GM23338 (cell line): ENCODE measurements at regions not wholly inside any gene's neighbourhood (a gene's known extent, or its start where the extent isn't known, plus 50 kb on each side); places are given as distances from the start of the nearest gene placed in this dataset.

Experiments used
- ATAC-seq: fragments of 200-7000 bp; cut with Tn5 transposase; 3 replicates; pipeline ENCODE4 v1.9.1; 2020
- DNase-seq: peaks from one replicate; pipeline ENCODE4 v3.0.0-alpha.2; 2015; ENCODE audit warnings: low spot score
- H2AFZ ChIP-seq: fragments of 200-600 bp; sonication (generic); 2 replicates; pipeline ENCODE4 v1.8.0; 2016; ENCODE audit warnings: antibody characterized with exemption, mild to moderate bottlenecking, moderate library complexity
- H3F3A ChIP-seq: fragments of 200-600 bp; sonication (generic); replicated peaks from 2 replicates; pipeline ENCODE4 v1.8.0; 2017; ENCODE audit warnings: antibody characterized with exemption, mixed run types, low read depth
- H3K27ac ChIP-seq: fragments of 200-600 bp; sonication (generic); 2 replicates; pipeline ENCODE4 v1.6.1; 2016; ENCODE audit warnings: low read depth
- H3K27me3 ChIP-seq: fragments of 200-600 bp; sonication (generic); 2 replicates; pipeline ENCODE4 v1.8.0; 2016; ENCODE audit warnings: mild to moderate bottlenecking, mixed run types, moderate library complexity; ENCODE audit not compliant: insufficient read depth
- H3K36me3 ChIP-seq: fragments of 200-600 bp; sonication (generic); 2 replicates; pipeline ENCODE4 v1.8.0; 2016; ENCODE audit warnings: mild to moderate bottlenecking; ENCODE audit not compliant: insufficient read depth
- H3K4me1 ChIP-seq: fragments of 200-600 bp; sonication (generic); 2 replicates; pipeline ENCODE4 v1.8.0; 2016; ENCODE audit warnings: mild to moderate bottlenecking, moderate library complexity; ENCODE audit not compliant: insufficient read depth
- H3K4me2 ChIP-seq: fragments of 200-600 bp; sonication (generic); 2 replicates; pipeline ENCODE4 v1.7.1; 2017; ENCODE audit warnings: mixed run types
- H3K4me3 ChIP-seq: fragments of 200-600 bp; sonication (generic); 2 replicates; pipeline ENCODE4 v1.6.1; 2016; ENCODE audit warnings: mixed run types
- H3K79me2 ChIP-seq: fragments of 200-600 bp; sonication (generic); replicated peaks from 2 replicates; pipeline ENCODE4 v1.8.0; 2017; ENCODE audit warnings: mild to moderate bottlenecking; ENCODE audit not compliant: insufficient read depth
- H3K9me2 ChIP-seq: fragments of 200-600 bp; sonication (generic); 2 replicates; pipeline ENCODE4 v1.8.0; 2017; ENCODE audit not compliant: insufficient read depth
- H4K20me1 ChIP-seq: fragments of 200-600 bp; sonication (generic); replicated peaks from 2 replicates; pipeline ENCODE4 v1.8.0; 2017; ENCODE audit warnings: mild to moderate bottlenecking; ENCODE audit not compliant: insufficient read depth
- H3K27ac Mint-ChIP-seq: 2 replicates; pipeline ENCODE4 v1.8.0; 2020; ENCODE audit warnings: inconsistent platforms, mild to moderate bottlenecking, moderate library complexity, mixed read lengths
- H3K27me3 Mint-ChIP-seq: 3 replicates; pipeline ENCODE4 v1.8.0; 2022; ENCODE audit warnings: low read depth, mild to moderate bottlenecking, moderate library complexity, mixed read lengths, inconsistent platforms; ENCODE audit not compliant: insufficient read depth, poor library complexity
- H3K36me3 Mint-ChIP-seq: 3 replicates; pipeline ENCODE4 v1.8.0; 2021; ENCODE audit warnings: low read depth, mild to moderate bottlenecking, inconsistent platforms, moderate library complexity, mixed read lengths
- H3K4me1 Mint-ChIP-seq: 3 replicates; pipeline ENCODE4 v1.8.0; 2020; ENCODE audit warnings: mild to moderate bottlenecking, inconsistent platforms, mixed read lengths
- H3K4me3 Mint-ChIP-seq: 3 replicates; pipeline ENCODE4 v1.8.0; 2021; ENCODE audit warnings: moderate library complexity, mild to moderate bottlenecking, inconsistent platforms, mixed read lengths
- H3K9me3 Mint-ChIP-seq: 3 replicates; pipeline ENCODE4 v1.8.0; 2020; ENCODE audit warnings: moderate library complexity, mild to moderate bottlenecking, inconsistent platforms, mixed read lengths
- NANOG ChIP-seq: IDR thresholded peaks from 2 replicates; pipeline ENCODE4 v1.6.1; 2016; ENCODE audit warnings: antibody characterized with exemption, borderline replicate concordance
- POLR2AphosphoS5 ChIP-seq: IDR thresholded peaks from 2 replicates; pipeline ENCODE4 v1.6.1; 2016; ENCODE audit warnings: antibody characterized with exemption, low read depth
- STAT1 ChIP-seq: IDR thresholded peaks from one replicate; pipeline ENCODE4 v1.6.1; 2016; ENCODE audit warnings: antibody characterized with exemption; ENCODE audit not compliant: unreplicated experiment
- ZNF331 ChIP-seq: fragments of 250-450 bp; sonication (Bioruptor Pico); IDR thresholded peaks from 2 replicates; pipeline ENCODE4 v1.5.0; 2020; ENCODE audit warnings: low read depth, mild to moderate bottlenecking, moderate library complexity
- TF ChIP-seq, protein P1 (sequence below): fragments of 250-450 bp; sonication (Bioruptor Pico); IDR thresholded peaks from 2 replicates; pipeline ENCODE4 v1.5.0; 2020; ENCODE audit warnings: mild to moderate bottlenecking, moderate library complexity
- TF ChIP-seq, protein P2 (sequence below): IDR thresholded peaks from one replicate; pipeline ENCODE4 v1.6.1; 2018; ENCODE audit warnings: antibody characterized with exemption; ENCODE audit not compliant: unreplicated experiment
- TF ChIP-seq, protein P3 (sequence below): IDR thresholded peaks from 2 replicates; pipeline ENCODE4 v1.6.1; 2016; ENCODE audit warnings: antibody characterized with exemption

DNA sequence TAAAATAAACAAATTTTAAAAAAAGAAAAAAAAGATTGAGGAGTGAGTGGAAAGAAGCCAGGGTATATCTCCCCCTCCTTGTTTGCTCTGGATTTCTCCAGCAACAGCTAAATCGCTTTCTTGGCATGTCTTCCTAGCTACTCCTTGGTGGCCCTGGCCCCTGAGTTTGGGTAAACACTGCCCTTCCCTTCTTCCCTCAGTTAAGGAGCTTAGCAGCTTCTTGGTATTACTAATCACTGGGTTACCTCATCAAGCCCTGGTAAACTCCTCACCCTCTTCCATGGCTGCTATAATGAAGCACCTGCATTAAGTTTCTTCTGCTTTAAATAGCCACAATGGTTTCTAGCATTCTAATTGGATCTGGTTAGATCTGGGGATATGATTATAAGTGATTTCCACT is 269.8 kb downstream of the FZD1 start:
- H3K27me3 Mint-ChIP-seq, result peaks cover 2% of the 10 kb centered on the region
- DNase-seq, result no peak

DNA sequence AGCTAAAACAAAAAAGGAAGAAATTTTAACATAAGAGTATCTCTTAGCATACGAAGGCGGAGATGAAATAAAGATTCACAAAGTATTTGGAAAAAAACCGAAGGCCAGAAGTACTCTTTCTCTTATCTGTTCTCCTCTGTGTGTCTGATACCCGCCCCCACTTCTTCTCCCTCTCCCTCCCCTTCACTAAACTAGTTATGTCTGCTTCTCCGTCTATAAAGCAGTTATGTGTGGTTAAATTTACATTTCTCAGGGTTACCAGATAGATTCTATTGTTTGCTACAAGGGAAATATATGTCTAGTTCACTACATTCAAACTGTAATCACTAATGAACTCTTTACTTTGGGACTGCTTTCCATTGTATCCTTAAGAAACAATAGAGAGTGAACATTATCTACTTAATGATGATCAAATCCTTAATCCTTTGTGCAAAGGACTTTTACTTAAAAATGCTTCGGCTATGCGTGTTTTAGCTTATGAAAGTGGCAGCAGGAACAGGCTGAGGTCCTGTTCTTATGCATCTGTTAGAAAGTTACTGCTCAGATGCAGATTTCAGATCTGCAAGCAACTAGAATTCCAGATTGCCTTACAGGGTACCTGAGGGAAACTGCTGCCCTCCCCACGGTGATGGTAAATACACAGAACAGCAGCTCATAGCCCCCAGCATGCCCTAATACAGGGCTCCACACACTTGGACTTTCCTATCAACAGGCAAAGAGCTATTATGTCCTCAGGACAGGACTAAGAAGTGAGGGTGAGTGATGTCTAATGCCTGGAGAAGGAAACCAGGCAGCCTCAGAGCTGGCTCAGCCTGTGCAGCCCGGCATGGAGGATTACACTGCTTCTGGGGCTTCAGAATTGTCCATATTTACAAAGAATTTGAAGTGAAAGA is 273.3 kb downstream of the FZD1 start:
- Histone ChIP-seq H3K36me3 (no peaks in the 10 kb centered on the region), H3K4me3 (no peak overlapping the region), H4K20me1 (no peaks in the 10 kb centered on the region), H3K9me2 (no peaks in the 10 kb centered on the region), H3K79me2 (no peaks in the 10 kb centered on the region), H3K27me3 (no peaks in the 10 kb centered on the region), H3K27ac (no peak overlapping the region), H3F3A (no peaks in the 10 kb centered on the region), H3K4me1 (peaks cover 4% of the 10 kb centered on the region; the same call in 1 of the 2 replicates), H2AFZ (no peak overlapping the region), H3K4me2 (no peak overlapping the region)
- peak; percentile 61 for ATAC-seq
- H3K36me3 Mint-ChIP-seq, result no peaks in the 10 kb centered on the region; the same call in 2 of the 3 replicates
- no peak overlapping the region for H3K27ac Mint-ChIP-seq
- H3K9me3 Mint-ChIP-seq, result no peaks in the 10 kb centered on the region; the same call in 2 of the 3 replicates
- peaks cover 14% of the 10 kb centered on the region; the same call in 2 of the 3 replicates for H3K4me1 Mint-ChIP-seq
- peak; percentile 7 for DNase-seq
- H3K4me3 Mint-ChIP-seq, result no peak overlapping the region
- H3K27me3 Mint-ChIP-seq, result peaks cover 2% of the 10 kb centered on the region
- TF ChIP-seq, protein P1, sequence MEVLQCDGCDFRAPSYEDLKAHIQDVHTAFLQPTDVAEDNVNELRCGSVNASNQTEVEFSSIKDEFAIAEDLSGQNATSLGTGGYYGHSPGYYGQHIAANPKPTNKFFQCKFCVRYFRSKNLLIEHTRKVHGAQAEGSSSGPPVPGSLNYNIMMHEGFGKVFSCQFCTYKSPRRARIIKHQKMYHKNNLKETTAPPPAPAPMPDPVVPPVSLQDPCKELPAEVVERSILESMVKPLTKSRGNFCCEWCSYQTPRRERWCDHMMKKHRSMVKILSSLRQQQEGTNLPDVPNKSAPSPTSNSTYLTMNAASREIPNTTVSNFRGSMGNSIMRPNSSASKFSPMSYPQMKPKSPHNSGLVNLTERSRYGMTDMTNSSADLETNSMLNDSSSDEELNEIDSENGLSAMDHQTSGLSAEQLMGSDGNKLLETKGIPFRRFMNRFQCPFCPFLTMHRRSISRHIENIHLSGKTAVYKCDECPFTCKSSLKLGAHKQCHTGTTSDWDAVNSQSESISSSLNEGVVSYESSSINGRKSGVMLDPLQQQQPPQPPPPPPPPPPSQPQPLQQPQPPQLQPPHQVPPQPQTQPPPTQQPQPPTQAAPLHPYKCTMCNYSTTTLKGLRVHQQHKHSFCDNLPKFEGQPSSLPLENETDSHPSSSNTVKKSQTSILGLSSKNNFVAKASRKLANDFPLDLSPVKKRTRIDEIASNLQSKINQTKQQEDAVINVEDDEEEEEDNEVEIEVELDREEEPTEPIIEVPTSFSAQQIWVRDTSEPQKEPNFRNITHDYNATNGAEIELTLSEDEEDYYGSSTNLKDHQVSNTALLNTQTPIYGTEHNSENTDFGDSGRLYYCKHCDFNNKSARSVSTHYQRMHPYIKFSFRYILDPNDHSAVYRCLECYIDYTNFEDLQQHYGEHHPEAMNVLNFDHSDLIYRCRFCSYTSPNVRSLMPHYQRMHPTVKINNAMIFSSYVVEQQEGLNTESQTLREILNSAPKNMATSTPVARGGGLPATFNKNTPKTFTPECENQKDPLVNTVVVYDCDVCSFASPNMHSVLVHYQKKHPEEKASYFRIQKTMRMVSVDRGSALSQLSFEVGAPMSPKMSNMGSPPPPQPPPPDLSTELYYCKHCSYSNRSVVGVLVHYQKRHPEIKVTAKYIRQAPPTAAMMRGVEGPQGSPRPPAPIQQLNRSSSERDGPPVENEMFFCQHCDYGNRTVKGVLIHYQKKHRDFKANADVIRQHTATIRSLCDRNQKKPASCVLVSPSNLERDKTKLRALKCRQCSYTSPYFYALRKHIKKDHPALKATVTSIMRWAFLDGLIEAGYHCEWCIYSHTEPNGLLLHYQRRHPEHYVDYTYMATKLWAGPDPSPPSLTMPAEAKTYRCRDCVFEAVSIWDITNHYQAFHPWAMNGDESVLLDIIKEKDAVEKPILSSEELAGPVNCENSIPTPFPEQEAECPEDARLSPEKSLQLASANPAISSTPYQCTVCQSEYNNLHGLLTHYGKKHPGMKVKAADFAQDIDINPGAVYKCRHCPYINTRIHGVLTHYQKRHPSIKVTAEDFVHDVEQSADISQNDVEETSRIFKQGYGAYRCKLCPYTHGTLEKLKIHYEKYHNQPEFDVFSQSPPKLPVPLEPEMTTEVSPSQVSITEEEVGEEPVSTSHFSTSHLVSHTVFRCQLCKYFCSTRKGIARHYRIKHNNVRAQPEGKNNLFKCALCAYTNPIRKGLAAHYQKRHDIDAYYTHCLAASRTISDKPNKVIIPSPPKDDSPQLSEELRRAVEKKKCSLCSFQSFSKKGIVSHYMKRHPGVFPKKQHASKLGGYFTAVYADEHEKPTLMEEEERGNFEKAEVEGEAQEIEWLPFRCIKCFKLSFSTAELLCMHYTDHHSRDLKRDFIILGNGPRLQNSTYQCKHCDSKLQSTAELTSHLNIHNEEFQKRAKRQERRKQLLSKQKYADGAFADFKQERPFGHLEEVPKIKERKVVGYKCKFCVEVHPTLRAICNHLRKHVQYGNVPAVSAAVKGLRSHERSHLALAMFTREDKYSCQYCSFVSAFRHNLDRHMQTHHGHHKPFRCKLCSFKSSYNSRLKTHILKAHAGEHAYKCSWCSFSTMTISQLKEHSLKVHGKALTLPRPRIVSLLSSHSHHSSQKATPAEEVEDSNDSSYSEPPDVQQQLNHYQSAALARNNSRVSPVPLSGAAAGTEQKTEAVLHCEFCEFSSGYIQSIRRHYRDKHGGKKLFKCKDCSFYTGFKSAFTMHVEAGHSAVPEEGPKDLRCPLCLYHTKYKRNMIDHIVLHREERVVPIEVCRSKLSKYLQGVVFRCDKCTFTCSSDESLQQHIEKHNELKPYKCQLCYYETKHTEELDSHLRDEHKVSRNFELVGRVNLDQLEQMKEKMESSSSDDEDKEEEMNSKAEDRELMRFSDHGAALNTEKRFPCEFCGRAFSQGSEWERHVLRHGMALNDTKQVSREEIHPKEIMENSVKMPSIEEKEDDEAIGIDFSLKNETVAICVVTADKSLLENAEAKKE (CRISPR knock-in tag), result no peak
- TF ChIP-seq ZNF331 (CRISPR knock-in tag) (no peak), STAT1 (no peak), NANOG (no peak)
- TF ChIP-seq, protein P2, sequence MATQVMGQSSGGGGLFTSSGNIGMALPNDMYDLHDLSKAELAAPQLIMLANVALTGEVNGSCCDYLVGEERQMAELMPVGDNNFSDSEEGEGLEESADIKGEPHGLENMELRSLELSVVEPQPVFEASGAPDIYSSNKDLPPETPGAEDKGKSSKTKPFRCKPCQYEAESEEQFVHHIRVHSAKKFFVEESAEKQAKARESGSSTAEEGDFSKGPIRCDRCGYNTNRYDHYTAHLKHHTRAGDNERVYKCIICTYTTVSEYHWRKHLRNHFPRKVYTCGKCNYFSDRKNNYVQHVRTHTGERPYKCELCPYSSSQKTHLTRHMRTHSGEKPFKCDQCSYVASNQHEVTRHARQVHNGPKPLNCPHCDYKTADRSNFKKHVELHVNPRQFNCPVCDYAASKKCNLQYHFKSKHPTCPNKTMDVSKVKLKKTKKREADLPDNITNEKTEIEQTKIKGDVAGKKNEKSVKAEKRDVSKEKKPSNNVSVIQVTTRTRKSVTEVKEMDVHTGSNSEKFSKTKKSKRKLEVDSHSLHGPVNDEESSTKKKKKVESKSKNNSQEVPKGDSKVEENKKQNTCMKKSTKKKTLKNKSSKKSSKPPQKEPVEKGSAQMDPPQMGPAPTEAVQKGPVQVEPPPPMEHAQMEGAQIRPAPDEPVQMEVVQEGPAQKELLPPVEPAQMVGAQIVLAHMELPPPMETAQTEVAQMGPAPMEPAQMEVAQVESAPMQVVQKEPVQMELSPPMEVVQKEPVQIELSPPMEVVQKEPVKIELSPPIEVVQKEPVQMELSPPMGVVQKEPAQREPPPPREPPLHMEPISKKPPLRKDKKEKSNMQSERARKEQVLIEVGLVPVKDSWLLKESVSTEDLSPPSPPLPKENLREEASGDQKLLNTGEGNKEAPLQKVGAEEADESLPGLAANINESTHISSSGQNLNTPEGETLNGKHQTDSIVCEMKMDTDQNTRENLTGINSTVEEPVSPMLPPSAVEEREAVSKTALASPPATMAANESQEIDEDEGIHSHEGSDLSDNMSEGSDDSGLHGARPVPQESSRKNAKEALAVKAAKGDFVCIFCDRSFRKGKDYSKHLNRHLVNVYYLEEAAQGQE, result no peak

More for the DNA sequence above, 269.8 kb downstream of the FZD1 start:
- peaks cover 14% of the 10 kb centered on the region; the same call in 2 of the 3 replicates for H3K4me1 Mint-ChIP-seq
- TF ChIP-seq, protein P3, sequence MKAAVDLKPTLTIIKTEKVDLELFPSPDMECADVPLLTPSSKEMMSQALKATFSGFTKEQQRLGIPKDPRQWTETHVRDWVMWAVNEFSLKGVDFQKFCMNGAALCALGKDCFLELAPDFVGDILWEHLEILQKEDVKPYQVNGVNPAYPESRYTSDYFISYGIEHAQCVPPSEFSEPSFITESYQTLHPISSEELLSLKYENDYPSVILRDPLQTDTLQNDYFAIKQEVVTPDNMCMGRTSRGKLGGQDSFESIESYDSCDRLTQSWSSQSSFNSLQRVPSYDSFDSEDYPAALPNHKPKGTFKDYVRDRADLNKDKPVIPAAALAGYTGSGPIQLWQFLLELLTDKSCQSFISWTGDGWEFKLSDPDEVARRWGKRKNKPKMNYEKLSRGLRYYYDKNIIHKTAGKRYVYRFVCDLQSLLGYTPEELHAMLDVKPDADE, result no peak
- no peak for TF ChIP-seq POLR2AphosphoS5
- peaks cover 11% of the 10 kb centered on the region; the same call in 2 of the 3 replicates for H3K9me3 Mint-ChIP-seq
- H3K36me3 ChIP-seq, result no peaks in the 10 kb centered on the region
- H3K79me2 ChIP-seq, result no peaks in the 10 kb centered on the region
- H3F3A ChIP-seq, result no peaks in the 10 kb centered on the region
- H3K4me3 ChIP-seq, result no peak overlapping the region
- 0 out of 2 replicates have a peak, but pooled peaks cover 4% of the 10 kb centered on the region for H3K9me2 ChIP-seq
- H3K4me1 ChIP-seq, result peaks cover 4% of the 10 kb centered on the region; the same call in 1 of the 2 replicates
- ATAC-seq, result no peak
- H4K20me1 ChIP-seq, result no peaks in the 10 kb centered on the region
- no peaks in the 10 kb centered on the region for H3K27me3 ChIP-seq
- H2AFZ ChIP-seq, result no peak overlapping the region
- no peak overlapping the region for H3K27ac ChIP-seq
- no peaks in the 10 kb centered on the region; the same call in 1 of the 3 replicates for H3K36me3 Mint-ChIP-seq
- H3K4me3 Mint-ChIP-seq, result no peak overlapping the region
- H3K27ac Mint-ChIP-seq, result no peak overlapping the region
- no peak overlapping the region for H3K4me2 ChIP-seq
